GM12801 (cell line): ENCODE measurements at regions not wholly inside any gene's neighbourhood (a gene's known extent, or its start where the extent isn't known, plus 50 kb on each side); places are given as distances from the start of the nearest gene placed in this dataset.

ENCODE experiments used
- CTCF ChIP-seq: IDR thresholded peaks from one replicate; pipeline ENCODE4 v1.5.1; 2011; ENCODE audit warnings: control low read depth; ENCODE audit not compliant: insufficient read length; ENCODE audit errors: extremely low read depth

- no peak for TF ChIP-seq CTCF
Observed at GRCh38 chr6:142651384-142651783, 293.6 kb downstream of the HIVEP2 start.

GRCh38 chr6:142653710-142654420, 291.1 kb downstream of the HIVEP2 start:
- no peak for TF ChIP-seq CTCF

- TF ChIP-seq CTCF = no peak
Observed at GRCh38 chr6:142659661-142660060, 285.3 kb downstream of the HIVEP2 start.

- no peak for TF ChIP-seq CTCF
Observed at GRCh38 chr6:142665393-142665792, 279.6 kb downstream of the HIVEP2 start.

- TF ChIP-seq CTCF = no peak
Observed at GRCh38 chr6:142666599-142667185, 278.3 kb downstream of the HIVEP2 start.

- no peak for TF ChIP-seq CTCF
Observed at GRCh38 chr6:142669471-142670351, 275.3 kb downstream of the HIVEP2 start.

GRCh38 chr6:142671791-142672190, 273.2 kb downstream of the HIVEP2 start:
- TF ChIP-seq CTCF = no peak
